H1 (cell line): ENCODE measurements at regions not wholly inside any gene's neighbourhood (a gene's known extent, or its start where the extent isn't known, plus 50 kb on each side); places are given as distances from the start of the nearest gene placed in this dataset.

Experiments used
- CTCF ChIA-PET: fragments of 300-600 bp; sonication (Branson Sonifier 250); formaldehyde crosslinking; loops from one replicate; lab custom pipeline; 2021; ENCODE audit not compliant: partially characterized antibody; lab: Charles Lee
- POLR2A ChIA-PET: fragments of 300-600 bp; sonication (Branson Sonifier 250); formaldehyde crosslinking; loops from one replicate; lab custom pipeline; 2021; ENCODE audit warnings: inconsistent platforms; ENCODE audit not compliant: partially characterized antibody; lab: Charles Lee
- DNase-seq, 2 experiments: peaks; one replicate each; pipeline versions ENCODE4 v3.0.0 to v3.0.0-alpha.2; 2010 to 2022; ENCODE audit warnings: low spot score in 2 of 2, low read depth in 1 of 2, mixed read lengths in 1 of 2
- FAIRE-seq: peaks from 2 replicates; lab custom pipeline; 2011; peaks lifted over from hg19 to GRCh38; lab: Jason Lieb, UNC
- H2AFZ ChIP-seq: 2 replicates; pipeline ENCODE4 v1.8.1; 2012; ENCODE audit warnings: low read length, inconsistent platforms
- H2AK5ac ChIP-seq: 2 replicates; pipeline ENCODE4 v1.6.1; 2013; ENCODE audit warnings: low read depth, low read length
- H2BK120ac ChIP-seq: replicated peaks from 2 replicates; pipeline ENCODE3; 2013; ENCODE audit warnings: low read depth, low read length, inconsistent platforms
- H2BK12ac ChIP-seq: 2 replicates; pipeline ENCODE4 v1.6.1; 2013; ENCODE audit warnings: low read depth, low read length
- H2BK15ac ChIP-seq: 2 replicates; pipeline ENCODE4 v1.6.1; 2013; ENCODE audit warnings: low read length
- H2BK20ac ChIP-seq: 2 replicates; pipeline ENCODE4 v1.6.1; 2013; ENCODE audit warnings: low read length
- H2BK5ac ChIP-seq: 2 replicates; pipeline ENCODE4 v1.6.1; 2013; ENCODE audit warnings: low read depth, low read length
- H3K14ac ChIP-seq: 2 replicates; pipeline ENCODE4 v1.6.1; 2013; ENCODE audit warnings: inconsistent platforms; ENCODE audit not compliant: insufficient read length
- H3K18ac ChIP-seq: 2 replicates; pipeline ENCODE4 v1.6.1; 2013; ENCODE audit warnings: low read length; ENCODE audit errors: extremely low read depth
- H3K23ac ChIP-seq: 2 replicates; pipeline ENCODE4 v1.6.1; 2013; ENCODE audit warnings: inconsistent platforms; ENCODE audit not compliant: insufficient read length
- H3K23me2 ChIP-seq: 2 replicates; pipeline ENCODE4 v1.6.1; 2013; ENCODE audit warnings: low read depth, low read length
- H3K27ac ChIP-seq: 2 replicates; pipeline ENCODE4 v1.6.1; 2011; ENCODE audit warnings: low read depth, low read length, inconsistent platforms
- H3K27me3 ChIP-seq, 4 experiments: replicated peaks in 1 of 4; 1 replicate in 1 of 4; 2 replicates in 3 of 4; pipeline versions ENCODE4 v1.6.1 to v1.8.1; 2011 to 2013; ENCODE audit warnings: low read length in 3 of 4, mild to moderate bottlenecking in 3 of 4, inconsistent platforms in 2 of 4, mixed read lengths in 2 of 4, moderate library complexity in 1 of 4; ENCODE audit not compliant: control insufficient read depth in 3 of 4, insufficient read depth in 3 of 4; ENCODE audit errors: extremely low read depth in 1 of 4
- H3K36me3 ChIP-seq, 4 experiments: 2 replicates each; pipeline versions ENCODE4 v1.6.1 to v1.8.1; 2011 to 2013; ENCODE audit warnings: mild to moderate bottlenecking in 4 of 4, low read length in 3 of 4, moderate library complexity in 2 of 4, control low read depth in 1 of 4, inconsistent platforms in 1 of 4; ENCODE audit not compliant: insufficient read depth in 4 of 4, control insufficient read depth in 2 of 4
- H3K4ac ChIP-seq: replicated peaks from 2 replicates; pipeline ENCODE3; 2013; ENCODE audit warnings: low read length, low read depth, mixed read lengths, inconsistent platforms; ENCODE audit not compliant: insufficient read length
- H3K4me1 ChIP-seq, 4 experiments: replicated peaks in 1 of 4; 1 replicate in 1 of 4; 2 replicates in 3 of 4; pipeline versions ENCODE4 v1.6.1 to v1.8.1; 2011 to 2013; ENCODE audit warnings: low read length in 3 of 4, inconsistent platforms in 2 of 4, mixed read lengths in 1 of 4; ENCODE audit not compliant: insufficient read depth in 4 of 4, control insufficient read depth in 3 of 4
- H3K4me2 ChIP-seq, 2 experiments: 2 replicates each; pipeline versions ENCODE4 v1.6.1 to v1.8.1; 2011 to 2013; ENCODE audit warnings: low read depth in 2 of 2, low read length in 2 of 2, control low read depth in 1 of 2, inconsistent platforms in 1 of 2, mild to moderate bottlenecking in 1 of 2; ENCODE audit not compliant: insufficient read depth in 1 of 2
- H3K4me3 ChIP-seq, 4 experiments: fragments of 200-600, 300-600 bp in 1 of 4; sonication (generic), shearing (Covaris generic), sonication (Bioruptor Twin) in 1 of 4; 2 replicates each; pipeline versions ENCODE4 v1.5.1 to v1.8.1; 2011 to 2016; ENCODE audit warnings: low read length in 4 of 4, low read depth in 3 of 4, control low read depth in 2 of 4, inconsistent platforms in 2 of 4, mild to moderate bottlenecking in 2 of 4, mixed read lengths in 1 of 4, moderate library complexity in 1 of 4; ENCODE audit not compliant: insufficient read depth in 2 of 4; ENCODE audit errors: extremely low read depth in 1 of 4
- H3K56ac ChIP-seq: replicated peaks from 2 replicates; pipeline ENCODE3; 2013; ENCODE audit warnings: low read depth, mild to moderate bottlenecking, mixed read lengths, low read length, inconsistent platforms; ENCODE audit not compliant: insufficient read length
- H3K79me1 ChIP-seq: 2 replicates; pipeline ENCODE4 v1.6.1; 2013; ENCODE audit warnings: low read depth, low read length, control low read depth
- H3K79me2 ChIP-seq, 2 experiments: 2 replicates each; pipeline versions ENCODE4 v1.6.1 to v1.8.1; 2012 to 2013; ENCODE audit warnings: low read length in 2 of 2, mild to moderate bottlenecking in 2 of 2, inconsistent platforms in 1 of 2; ENCODE audit not compliant: insufficient read depth in 2 of 2, control insufficient read depth in 1 of 2
- H3K9ac ChIP-seq, 4 experiments: replicated peaks in 1 of 4; 1 replicate in 1 of 4; 2 replicates in 3 of 4; pipeline versions ENCODE4 v1.6.1 to v1.8.1; 2011 to 2013; ENCODE audit warnings: low read depth in 3 of 4, low read length in 3 of 4, control low read depth in 2 of 4, mild to moderate bottlenecking in 2 of 4, moderate library complexity in 2 of 4, inconsistent platforms in 1 of 4; ENCODE audit errors: extremely low read depth in 1 of 4
- H3K9me3 ChIP-seq, 2 experiments: 2 replicates each; pipeline versions ENCODE4 v1.6.1 to v1.8.1; 2012 to 2013; ENCODE audit warnings: mild to moderate bottlenecking in 2 of 2, moderate library complexity in 2 of 2, control low read depth in 1 of 2, inconsistent platforms in 1 of 2, low read depth in 1 of 2, low read length in 1 of 2, mixed read lengths in 1 of 2; ENCODE audit not compliant: insufficient read depth in 2 of 2
- H4K20me1 ChIP-seq, 2 experiments: replicated peaks in 1 of 2; 2 replicates each; pipeline versions ENCODE3 to v1.8.1; 2011 to 2013; ENCODE audit warnings: inconsistent platforms in 2 of 2, low read length in 2 of 2, mild to moderate bottlenecking in 1 of 2; ENCODE audit not compliant: insufficient read depth in 2 of 2, control insufficient read depth in 1 of 2
- H4K5ac ChIP-seq: 2 replicates; pipeline ENCODE4 v1.6.1; 2013; ENCODE audit warnings: low read length, low read depth, mixed read lengths, inconsistent platforms; ENCODE audit not compliant: insufficient read length
- H4K8ac ChIP-seq: 2 replicates; pipeline ENCODE4 v1.8.0; 2013; ENCODE audit warnings: mild to moderate bottlenecking, moderate library complexity, low read length, inconsistent platforms; ENCODE audit not compliant: insufficient read depth; ENCODE audit errors: extremely low read depth
- H4K91ac ChIP-seq: replicated peaks from 2 replicates; pipeline ENCODE3; 2013; ENCODE audit warnings: low read length, mixed read lengths, inconsistent platforms; ENCODE audit not compliant: insufficient read length
- ASH2L ChIP-seq: fragments of 200-600, 300-600 bp; sonication (generic); IDR thresholded peaks from one replicate; pipeline ENCODE4 v1.7.1; 2017; ENCODE audit warnings: low read length
- BCL11A ChIP-seq, 2 experiments: IDR thresholded peaks; one replicate each; pipeline ENCODE4 v1.6.1; 2011; ENCODE audit warnings: low read depth in 2 of 2, low read length in 2 of 2, mild to moderate bottlenecking in 2 of 2
- BRCA1 ChIP-seq: IDR thresholded peaks from 2 replicates; pipeline ENCODE4 v1.6.1; 2012; ENCODE audit warnings: low read depth, low read length, improper control_type of control experiment
- HDAC2 ChIP-seq, 2 experiments: fragments of 300-600 bp in 1 of 2; sonication (generic) in 1 of 2; IDR thresholded peaks; 2 replicates each; pipeline ENCODE4 v1.6.1; 2011 to 2012; ENCODE audit warnings: low read depth in 2 of 2, low read length in 2 of 2, mild to moderate bottlenecking in 2 of 2, moderate library complexity in 2 of 2, borderline replicate concordance in 1 of 2, inconsistent platforms in 1 of 2
- KDM1A ChIP-seq: fragments of 200-600, 300-600 bp; sonication (generic); IDR thresholded peaks from 2 replicates; pipeline ENCODE4 v1.7.1; 2016; ENCODE audit warnings: mild to moderate bottlenecking, low read length, borderline replicate concordance
- MAFK ChIP-seq: IDR thresholded peaks from 2 replicates; pipeline ENCODE4 v1.6.1; 2012; ENCODE audit warnings: low read depth, mild to moderate bottlenecking, improper control_type of control experiment, low read length
- NANOG ChIP-seq: IDR thresholded peaks from 2 replicates; pipeline ENCODE4 v1.6.1; 2011; ENCODE audit warnings: low read length, low read depth, mild to moderate bottlenecking, inconsistent platforms; ENCODE audit not compliant: insufficient read depth, poor library complexity, severe bottlenecking
- POLR2AphosphoS5 ChIP-seq: IDR thresholded peaks from 2 replicates; pipeline ENCODE4 v1.6.1; 2011; ENCODE audit warnings: low read depth, low read length
- SAP30 ChIP-seq: fragments of 300-600 bp; sonication (generic); IDR thresholded peaks from 2 replicates; pipeline ENCODE4 v1.7.1; 2012; ENCODE audit warnings: low read length, moderate library complexity, mild to moderate bottlenecking, inconsistent platforms; ENCODE audit not compliant: insufficient read depth, insufficient replicate concordance
- SP1 ChIP-seq: IDR thresholded peaks from 2 replicates; pipeline ENCODE4 v1.6.1; 2011; ENCODE audit warnings: low read depth, low read length
- TBP ChIP-seq: IDR thresholded peaks from 2 replicates; pipeline ENCODE4 v1.6.1; 2011; ENCODE audit warnings: low read depth, low read length, improper control_type of control experiment
- TEAD4 ChIP-seq: IDR thresholded peaks from 2 replicates; pipeline ENCODE4 v1.6.1; 2012; ENCODE audit warnings: low read depth, low read length, inconsistent platforms, mixed read lengths
- WGBS, 2 experiments: shearing (Covaris generic) in 1 of 2; methylation state at CpG; one replicate each; pipeline versions ENCODE4 v1.1.6 to v1.1.7; 2013 to 2015; ENCODE audit warnings: low lambda C conversion rate in 2 of 2, mixed read lengths in 2 of 2, inconsistent platforms in 1 of 2, low coverage in 1 of 2, missing lambda C conversion rate in 1 of 2; ENCODE audit not compliant: insufficient replicate concordance in 2 of 2, insufficient coverage in 1 of 2, insufficient read length in 1 of 2; ENCODE audit errors: extremely low coverage in 1 of 2, missing lambda C conversion rate in 1 of 2; 5-methylcytosine and 5-hydroxymethylcytosine counted together
- TF ChIP-seq, protein P1 (sequence below): IDR thresholded peaks from 2 replicates; pipeline ENCODE4 v1.6.1; 2011; ENCODE audit warnings: low read length, improper control_type of control experiment

DNA sequence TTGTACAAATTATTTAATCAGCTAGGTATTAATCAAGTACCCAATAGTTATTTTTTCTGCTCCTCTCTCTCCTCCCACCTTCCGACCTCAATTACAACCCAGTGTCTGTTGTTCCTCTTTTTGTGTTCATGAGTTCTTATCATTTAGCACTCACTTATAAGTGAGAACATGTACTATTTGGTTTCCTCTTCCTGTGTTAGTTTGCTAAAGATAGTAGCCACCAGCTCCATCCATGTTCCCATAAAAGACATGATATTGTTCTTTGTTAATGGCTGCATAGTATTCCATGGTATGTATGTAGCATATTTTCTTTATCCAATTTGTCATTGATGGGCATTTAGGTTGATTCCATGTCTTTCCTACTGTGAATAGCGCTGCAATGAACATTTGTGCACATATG, 652.8 kb upstream of the CITED2 start:
- H2AFZ ChIP-seq = no peak overlapping the region
- no peak overlapping the region for H2BK12ac ChIP-seq
- DNase-seq (no peak), FAIRE-seq (no peak)
- no peaks in the 10 kb centered on the region for H3K27me3 ChIP-seq
- no peak overlapping the region for H2BK5ac ChIP-seq
- no peak overlapping the region for H3K4ac ChIP-seq
- no peak overlapping the region for H2BK120ac ChIP-seq
- no peak overlapping the region for H3K9ac ChIP-seq
- no peak overlapping the region for H3K56ac ChIP-seq
- ChIA-PET POLR2A (no interaction called here), CTCF (no interaction called here)
- H3K9me3 ChIP-seq = peaks cover 0 to 7% of the 10 kb centered on the region in 2 experiments; a peak in 1 of 4 replicates
- no peaks in the 10 kb centered on the region for H4K20me1 ChIP-seq
- H3K4me1 ChIP-seq = no peaks in the 10 kb centered on the region
- H3K4me3 ChIP-seq = no peak overlapping the region
- H3K4me2 ChIP-seq = no peak overlapping the region
- no peaks in the 10 kb centered on the region for H3K79me1 ChIP-seq
- H3K27ac ChIP-seq = no peak overlapping the region
- WGBS, 2 experiments = 79% methylated on average over 2 of the region's 2 CpGs; no CpG with 5 or more reads in 1 of the 2 experiments
- no peaks in the 10 kb centered on the region for H3K23me2 ChIP-seq
- no peak overlapping the region for H2AK5ac ChIP-seq
- H4K8ac ChIP-seq = no peak overlapping the region
- no peak overlapping the region for H2BK20ac ChIP-seq
- H4K5ac ChIP-seq = no peak overlapping the region
- no peak overlapping the region for H3K14ac ChIP-seq
- no peak overlapping the region for H4K91ac ChIP-seq
- H3K23ac ChIP-seq = no peak overlapping the region
- no peak overlapping the region for H2BK15ac ChIP-seq
- no peaks in the 10 kb centered on the region for H3K79me2 ChIP-seq
- no peak overlapping the region for H3K18ac ChIP-seq
- H3K36me3 ChIP-seq = no peaks in the 10 kb centered on the region
- TF ChIP-seq MAFK = no peak
- TF ChIP-seq TBP = no peak
- no peak for TF ChIP-seq BRCA1
- TF ChIP-seq SP1 = no peak
- TF ChIP-seq TEAD4 = no peak
- no peak for TF ChIP-seq SAP30
- no peak for TF ChIP-seq KDM1A
- TF ChIP-seq POLR2AphosphoS5 = no peak
- no peak for TF ChIP-seq ASH2L
- no peak for TF ChIP-seq BCL11A (IDR thresholded peaks at IDR 0.05; ENCODE audit: low read depth in 2 of 2, low read length in 2 of 2)
- TF ChIP-seq, protein P1, sequence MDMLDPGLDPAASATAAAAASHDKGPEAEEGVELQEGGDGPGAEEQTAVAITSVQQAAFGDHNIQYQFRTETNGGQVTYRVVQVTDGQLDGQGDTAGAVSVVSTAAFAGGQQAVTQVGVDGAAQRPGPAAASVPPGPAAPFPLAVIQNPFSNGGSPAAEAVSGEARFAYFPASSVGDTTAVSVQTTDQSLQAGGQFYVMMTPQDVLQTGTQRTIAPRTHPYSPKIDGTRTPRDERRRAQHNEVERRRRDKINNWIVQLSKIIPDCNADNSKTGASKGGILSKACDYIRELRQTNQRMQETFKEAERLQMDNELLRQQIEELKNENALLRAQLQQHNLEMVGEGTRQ = no peak
- TF ChIP-seq HDAC2 (IDR thresholded peaks at IDR 0.05; ENCODE audit: borderline replicate concordance in 1 of 2, low read depth in 2 of 2, low read length in 2 of 2) = no peak
- no peak for TF ChIP-seq NANOG
